GM21529 (cell line): ENCODE measurements at regions not wholly inside any gene's neighbourhood (a gene's known extent, or its start where the extent isn't known, plus 50 kb on each side); places are given as distances from the start of the nearest gene placed in this dataset.

Experiments
- ATAC-seq: cut with Tn5 transposase; IDR thresholded peaks from one replicate; pipeline ENCODE4 v1.9.1; 2021; ENCODE audit not compliant: unreplicated experiment

- ATAC-seq = no peak
These were observed 239.2 kb downstream of the LACC1 start for GRCh38 chr13:44118881-44119280.

- ATAC-seq = no peak
These were observed 240.3 kb downstream of the LACC1 start for GRCh38 chr13:44120043-44120442.

- ATAC-seq = no peak
These were observed 241.4 kb downstream of the LACC1 start for GRCh38 chr13:44120849-44121755.

GRCh38 chr13:44124352-44124751, 244.6 kb downstream of the LACC1 start:
- ATAC-seq = no peak

GRCh38 chr13:44125943-44126469, 246.3 kb downstream of the LACC1 start:
- ATAC-seq = no peak

- no peak for ATAC-seq
These were observed 245.0 kb upstream of the SERP2 start for GRCh38 chr13:44128552-44129001.

GRCh38 chr13:44129418-44129817, 244.2 kb upstream of the SERP2 start:
- ATAC-seq = no peak

GRCh38 chr13:44131069-44131614, 242.5 kb upstream of the SERP2 start:
- ATAC-seq = no peak

GRCh38 chr13:44132710-44133109, 240.9 kb upstream of the SERP2 start:
- no peak for ATAC-seq

GRCh38 chr13:44133626-44134025, 240.0 kb upstream of the SERP2 start:
- ATAC-seq = no peak

- no peak for ATAC-seq
These were observed 238.1 kb upstream of the SERP2 start for GRCh38 chr13:44135566-44135965.

- no peak for ATAC-seq
These were observed 236.8 kb upstream of the SERP2 start for GRCh38 chr13:44136696-44137268.

GRCh38 chr13:44137466-44137865, 236.2 kb upstream of the SERP2 start:
- ATAC-seq = no peak

- no peak for ATAC-seq
These were observed 233.5 kb upstream of the SERP2 start for GRCh38 chr13:44140146-44140545.

GRCh38 chr13:44140888-44141724, 232.5 kb upstream of the SERP2 start:
- ATAC-seq = no peak

- ATAC-seq = peak; percentile 100
These were observed 231.7 kb upstream of the SERP2 start for GRCh38 chr13:44141725-44142539.

GRCh38 chr13:44142540-44142867, 231.1 kb upstream of the SERP2 start:
- ATAC-seq = no peak

- ATAC-seq = no peak
These were observed 230.5 kb upstream of the SERP2 start for GRCh38 chr13:44142941-44143665.

- ATAC-seq = no peak
These were observed 227.5 kb upstream of the SERP2 start for GRCh38 chr13:44146138-44146537.

GRCh38 chr13:44147233-44147632, 226.4 kb upstream of the SERP2 start:
- ATAC-seq = no peak
